Esophagus squamous epithelium (tissue), 5 donors: ENCODE measurements at regions not wholly inside any gene's neighbourhood (a gene's known extent, or its start where the extent isn't known, plus 50 kb on each side); places are given as distances from the start of the nearest gene placed in this dataset.

ENCODE experiments used
- DNase-seq: peaks from one replicate; lab custom pipeline; 2025; lab: John Stamatoyannopoulos, UW
- H3K27ac ChIP-seq, 4 donors: fragments of 200-600 bp; sonication (generic); one replicate each; pipeline ENCODE4 v1.5.1; 2016 to 2019; ENCODE audit warnings: mild to moderate bottlenecking in 1 of 4
- H3K27me3 ChIP-seq, 4 donors: fragments of 200-600 bp; sonication (generic); 1 replicate in 3 of 4; 2 replicates in 1 of 4; pipeline versions ENCODE4 v1.5.1 to v1.6.0; 2017 to 2021; ENCODE audit warnings: antibody characterized with exemption in 1 of 4
- H3K36me3 ChIP-seq, 3 donors: fragments of 200-600 bp; sonication (generic); one replicate each; pipeline ENCODE4 v1.5.1; 2016 to 2019
- H3K4me1 ChIP-seq, 3 donors: fragments of 200-600 bp; sonication (generic); one replicate each; pipeline ENCODE4 v1.5.1; 2017 to 2019
- H3K4me3 ChIP-seq, 4 donors: fragments of 200-600 bp; sonication (generic); 1 replicate in 3 of 4; 2 replicates in 1 of 4; pipeline ENCODE4 v1.5.1; 2016 to 2019; ENCODE audit warnings: mild to moderate bottlenecking in 2 of 4, moderate library complexity in 1 of 4
- H3K9me3 ChIP-seq, 3 donors: fragments of 200-600 bp; sonication (generic); one replicate each; pipeline ENCODE4 v1.5.1; 2016 to 2019
- CTCF ChIP-seq, 6 experiments: fragments of 450-650 bp in 4 of 6; fragments of 200-600 bp in 2 of 6; sonication (generic) in 2 of 6; IDR thresholded peaks; one replicate each; pipeline ENCODE4 v1.5.1; 2016 to 2019; ENCODE audit warnings: antibody characterized with exemption in 6 of 6, mild to moderate bottlenecking in 4 of 6, moderate library complexity in 4 of 6
- POLR2A ChIP-seq, 4 donors: fragments of 450-650 bp; IDR thresholded peaks; one replicate each; pipeline ENCODE4 v1.6.1; 2017; ENCODE audit warnings: antibody characterized with exemption in 4 of 4, mild to moderate bottlenecking in 4 of 4, moderate library complexity in 3 of 4
- WGBS, 2 donors: methylation state at CpG; one replicate each; pipeline ENCODE4 v1.1.5; 2018; 5-methylcytosine and 5-hydroxymethylcytosine counted together
- intact Hi-C: fragments of 100-400 bp; cut with DNase I; formaldehyde crosslinking; loops from one replicate; pipeline ENCODE4 v1.15.0; 2022
- donor health status: DM: yes; HTN: yes; CAD: no.

DNA sequence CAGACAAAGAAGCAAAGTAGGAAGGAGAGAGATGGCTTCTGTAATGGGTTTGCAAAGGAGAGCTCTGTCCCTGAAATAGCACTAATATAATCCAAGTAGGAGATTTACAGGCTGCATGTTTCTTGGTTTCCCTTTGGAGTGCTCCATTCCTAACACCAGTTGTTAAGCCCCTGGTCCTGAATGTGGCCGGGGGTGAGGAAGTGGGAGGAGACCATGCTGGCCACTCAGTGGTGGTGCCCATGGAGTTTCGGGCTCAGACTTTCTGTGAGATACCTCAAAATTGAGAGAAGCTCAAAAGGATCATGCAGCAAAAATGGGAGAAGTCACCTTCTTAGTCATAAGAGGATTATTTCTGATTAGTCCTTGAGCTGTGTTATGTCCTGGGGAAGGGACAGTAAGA, 88.5 kb downstream of the DAD1 start:
- Histone ChIP-seq H3K4me3 (no peak overlapping the region), H3K27me3 (peaks cover 0 to 44% (median 0%) of the 10 kb centered on the region in 4 donors), H3K4me1 (peaks cover 0 to 65% (median 35%) of the 10 kb centered on the region in 3 donors), H3K36me3 (no peaks in the 10 kb centered on the region), H3K9me3 (no peaks in the 10 kb centered on the region), H3K27ac (no peak overlapping the region)
- 77 to 88% methylated on average over 2 of the region's 2 CpGs for WGBS, 2 donors
- TF ChIP-seq POLR2A (IDR thresholded peaks at IDR 0.05) (no peak), CTCF (IDR thresholded peaks at IDR 0.05) (no peak)
- no peak for DNase-seq
- intact Hi-C loops = no loop called here

DNA sequence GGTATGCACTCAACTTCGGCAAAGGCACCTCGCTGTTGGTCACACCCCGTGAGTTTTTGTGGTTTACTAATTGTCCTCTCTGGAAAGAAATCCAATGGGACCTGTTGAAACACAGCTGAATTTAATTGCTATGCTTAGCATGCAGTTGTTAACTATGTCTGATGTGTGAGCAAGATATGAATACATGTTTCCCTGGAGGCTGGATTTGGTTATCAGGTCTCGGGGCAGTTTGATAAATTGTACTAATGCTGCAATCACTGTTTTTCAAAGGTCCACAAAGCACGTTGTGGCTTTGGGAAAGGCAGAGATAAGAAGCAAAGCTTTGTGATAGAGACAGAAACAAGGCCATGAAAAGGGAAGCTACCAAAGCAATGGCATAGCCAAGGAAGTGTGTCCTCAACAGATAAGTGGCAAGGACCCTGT, 91.3 kb downstream of the DAD1 start:
- no peak overlapping the region for H3K4me3 ChIP-seq
- peaks cover 0 to 80% (median 36%) of the 10 kb centered on the region in 3 donors for H3K4me1 ChIP-seq
- TF ChIP-seq POLR2A (IDR thresholded peaks at IDR 0.05) (no peak), CTCF (IDR thresholded peaks at IDR 0.05) (no peak)
- H3K27me3 ChIP-seq = peaks cover 0 to 47% (median 0%) of the 10 kb centered on the region in 4 donors
- 23 to 39% methylated on average over 5 of the region's 5 CpGs for WGBS, 2 donors
- peak overlapping the region in 1 of 4 donors; percentile 55 for H3K27ac ChIP-seq
- H3K36me3 ChIP-seq = no peaks in the 10 kb centered on the region
- no peak for DNase-seq
- H3K9me3 ChIP-seq = no peaks in the 10 kb centered on the region
- intact Hi-C loops = no loop called here

- peaks cover 0 to 80% (median 32%) of the 10 kb centered on the region in 3 donors for H3K4me1 ChIP-seq
- intact Hi-C loops = no loop called here
- no peaks in the 10 kb centered on the region for H3K36me3 ChIP-seq
- H3K27ac ChIP-seq = peak overlapping the region in 2 of 4 donors; percentile 10 to 55
- no peak for DNase-seq
- no peak for TF ChIP-seq CTCF (IDR thresholded peaks at IDR 0.05)
- no peak for TF ChIP-seq POLR2A (IDR thresholded peaks at IDR 0.05)
- 85 to 87% methylated on average over 2 of the region's 2 CpGs for WGBS, 2 donors
- H3K4me3 ChIP-seq = no peak overlapping the region
- H3K27me3 ChIP-seq = peaks cover 0 to 47% (median 0%) of the 10 kb centered on the region in 4 donors
- H3K9me3 ChIP-seq = no peaks in the 10 kb centered on the region
Measured at GRCh38 chr14:22497144-22497423, 91.9 kb downstream of the DAD1 start.

DNA sequence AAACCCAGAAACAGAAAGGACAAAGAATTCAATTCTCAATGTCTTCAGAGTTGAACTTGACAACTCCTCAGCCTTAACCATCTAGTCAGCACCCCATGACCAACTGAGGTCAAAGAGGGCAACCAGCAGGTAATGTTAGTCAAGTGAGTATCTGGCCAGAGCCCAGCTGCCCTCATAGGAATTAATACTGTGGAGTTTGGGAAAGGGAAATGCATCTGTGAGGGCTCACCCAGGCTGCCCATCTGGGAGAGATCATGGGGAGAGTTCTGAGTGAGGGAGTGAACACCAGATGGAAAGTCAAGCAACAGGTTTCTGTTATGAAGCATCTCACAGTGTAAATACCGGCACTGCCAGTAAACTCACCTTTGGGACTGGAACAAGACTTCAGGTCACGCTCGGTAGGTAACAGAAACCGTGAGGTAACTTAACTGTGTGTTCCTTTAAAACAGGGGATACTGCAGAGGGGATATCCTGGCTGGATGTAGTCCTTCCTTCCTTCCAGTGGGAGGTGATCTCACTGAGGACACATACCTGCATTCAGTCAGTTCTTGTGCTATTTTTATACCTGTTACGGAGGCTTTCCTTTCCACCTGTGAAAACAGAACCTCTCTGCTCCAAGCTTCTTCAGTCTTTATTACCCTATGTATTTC, 94.4 kb downstream of the DAD1 start:
- H3K36me3 ChIP-seq = no peaks in the 10 kb centered on the region
- H3K9me3 ChIP-seq = no peaks in the 10 kb centered on the region
- H3K4me3 ChIP-seq = no peak overlapping the region
- peaks cover 0 to 31% (median 0%) of the 10 kb centered on the region in 4 donors for H3K27me3 ChIP-seq
- peaks cover 0 to 84% (median 18%) of the 10 kb centered on the region in 3 donors for H3K4me1 ChIP-seq
- no peak for DNase-seq
- H3K27ac ChIP-seq = peak overlapping the region in 2 of 4 donors; percentile 38 to 50
- 66 to 73% methylated on average over 5 of the region's 5 CpGs for WGBS, 2 donors
- peak in 1 of 4 donors; percentile 6 for TF ChIP-seq POLR2A (IDR thresholded peaks at IDR 0.05)
- TF ChIP-seq CTCF (IDR thresholded peaks at IDR 0.05) = no peak
- intact Hi-C loops = no loop called here

GRCh38 chr14:22493753-22494152, 95.3 kb downstream of the DAD1 start:
- peaks cover 0 to 30% (median 0%) of the 10 kb centered on the region in 4 donors for H3K27me3 ChIP-seq
- H3K4me3 ChIP-seq = no peak overlapping the region
- no peak for DNase-seq
- H3K27ac ChIP-seq = peak overlapping the region; percentile 25 to 51 (median 42)
- intact Hi-C loops = no loop called here
- no peaks in the 10 kb centered on the region for H3K9me3 ChIP-seq
- TF ChIP-seq CTCF (IDR thresholded peaks at IDR 0.05) = no peak
- TF ChIP-seq POLR2A (IDR thresholded peaks at IDR 0.05) = no peak
- H3K4me1 ChIP-seq = peaks cover 0 to 90% (median 18%) of the 10 kb centered on the region in 3 donors
- no peaks in the 10 kb centered on the region for H3K36me3 ChIP-seq
- 35 to 37% methylated on average over 2 of the region's 2 CpGs for WGBS, 2 donors
